Neural crest cell (in vitro differentiated cells): ENCODE measurements at regions not wholly inside any gene's neighbourhood (a gene's known extent, or its start where the extent isn't known, plus 50 kb on each side); places are given as distances from the start of the nearest gene placed in this dataset.

Source experiments
- DNase-seq: peaks from one replicate; pipeline ENCODE4 v3.0.0; 2021; ENCODE audit warnings: low read depth, mixed read lengths, low spot score
- H3K27ac Mint-ChIP-seq: one replicate; pipeline ENCODE4 v1.8.0; 2021; ENCODE audit warnings: mild to moderate bottlenecking, mixed read lengths; ENCODE audit not compliant: unreplicated experiment
- H3K27me3 Mint-ChIP-seq: 2 replicates; pipeline ENCODE4 v1.8.0; 2021; ENCODE audit warnings: low read depth, mild to moderate bottlenecking, mixed read lengths
- H3K36me3 Mint-ChIP-seq: 2 replicates; pipeline ENCODE4 v1.8.0; 2021; ENCODE audit warnings: low read depth, mild to moderate bottlenecking, mixed read lengths
- H3K4me1 Mint-ChIP-seq: 2 replicates; pipeline ENCODE4 v1.8.0; 2021; ENCODE audit warnings: mixed read lengths
- H3K4me3 Mint-ChIP-seq: one replicate; pipeline ENCODE4 v1.8.0; 2021; ENCODE audit warnings: mild to moderate bottlenecking, mixed read lengths
- H3K9me3 Mint-ChIP-seq: 2 replicates; pipeline ENCODE4 v1.8.0; 2021; ENCODE audit warnings: mixed read lengths
- CTCF ChIP-seq: fragments of 200-600 bp; sonication (generic); conservative IDR thresholded peaks from 2 replicates; pipeline ENCODE4 v1.5.0; 2021; ENCODE audit warnings: antibody characterized with exemption, mild to moderate bottlenecking

GRCh38 chr17:52740006-52740405 lies 581.5 kb upstream of the CA10 start:
- H3K36me3 Mint-ChIP-seq, result no peaks in the 10 kb centered on the region
- peaks cover 9% of the 10 kb centered on the region for H3K4me1 Mint-ChIP-seq
- no peak for TF ChIP-seq CTCF
- no peak overlapping the region for H3K27ac Mint-ChIP-seq
- no peaks in the 10 kb centered on the region for H3K9me3 Mint-ChIP-seq
- H3K27me3 Mint-ChIP-seq, result no peaks in the 10 kb centered on the region
- no peak for DNase-seq
- no peak overlapping the region for H3K4me3 Mint-ChIP-seq

GRCh38 chr17:52738791-52739190 lies 580.3 kb upstream of the CA10 start:
- Mint-ChIP-seq H3K4me3 (no peak overlapping the region), H3K27ac (no peak overlapping the region), H3K27me3 (no peaks in the 10 kb centered on the region), H3K4me1 (no peaks in the 10 kb centered on the region), H3K9me3 (no peaks in the 10 kb centered on the region), H3K36me3 (no peaks in the 10 kb centered on the region)
- DNase-seq, result no peak
- no peak for TF ChIP-seq CTCF

GRCh38 chr17:52737071-52737470 lies 578.6 kb upstream of the CA10 start:
- H3K27ac Mint-ChIP-seq, result no peak overlapping the region

GRCh38 chr17:52732841-52733240 lies 574.3 kb upstream of the CA10 start:
- Mint-ChIP-seq H3K27ac (no peak overlapping the region), H3K4me1 (no peaks in the 10 kb centered on the region), H3K4me3 (no peak overlapping the region), H3K36me3 (no peaks in the 10 kb centered on the region), H3K9me3 (no peaks in the 10 kb centered on the region), H3K27me3 (no peaks in the 10 kb centered on the region)
- DNase-seq, result no peak
- no peak for TF ChIP-seq CTCF

More at GRCh38 chr17:52737071-52737470, 578.6 kb upstream of the CA10 start:
- Mint-ChIP-seq H3K27me3 (no peaks in the 10 kb centered on the region), H3K4me1 (no peaks in the 10 kb centered on the region), H3K4me3 (no peak overlapping the region), H3K36me3 (no peaks in the 10 kb centered on the region), H3K9me3 (no peaks in the 10 kb centered on the region)
- no peak for TF ChIP-seq CTCF
- DNase-seq, result no peak

DNA sequence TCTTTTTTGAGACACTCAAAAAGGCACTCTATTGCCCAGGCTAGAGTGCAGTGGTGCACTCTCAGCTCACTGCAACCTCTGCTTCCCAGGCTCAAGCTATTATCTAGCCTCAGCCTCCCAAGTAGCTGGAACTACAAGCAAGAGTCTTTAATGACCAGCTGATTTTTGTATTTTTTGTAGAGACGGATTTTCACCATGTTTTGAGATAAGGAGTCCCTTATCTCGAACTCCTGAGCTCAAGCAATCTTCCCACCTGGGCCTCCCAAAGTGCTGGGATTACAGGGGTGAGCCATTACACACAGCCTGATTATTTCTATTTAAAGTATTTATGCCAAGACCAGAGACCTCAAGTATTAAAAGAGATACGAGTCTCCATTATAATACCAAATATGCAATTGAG lies 566.1 kb upstream of the CA10 start:
- Mint-ChIP-seq H3K27me3 (no peaks in the 10 kb centered on the region), H3K9me3 (peaks cover 2% of the 10 kb centered on the region), H3K4me1 (no peaks in the 10 kb centered on the region), H3K36me3 (no peaks in the 10 kb centered on the region), H3K27ac (no peak overlapping the region), H3K4me3 (no peak overlapping the region)
- DNase-seq, result no peak
- TF ChIP-seq CTCF, result no peak

- no peak for TF ChIP-seq CTCF
- Mint-ChIP-seq H3K27ac (no peak overlapping the region), H3K36me3 (no peaks in the 10 kb centered on the region), H3K4me3 (no peak overlapping the region), H3K4me1 (no peaks in the 10 kb centered on the region), H3K9me3 (peaks cover 2% of the 10 kb centered on the region), H3K27me3 (peaks cover 3% of the 10 kb centered on the region)
- DNase-seq, result no peak
These were observed 563.4 kb upstream of the CA10 start for GRCh38 chr17:52721910-52722309.
